ENCODE measurements at regions not wholly inside any gene's neighbourhood (a gene's known extent, or its start where the extent isn't known, plus 50 kb on each side); places are given as distances from the start of the nearest gene placed in this dataset.

DNA sequence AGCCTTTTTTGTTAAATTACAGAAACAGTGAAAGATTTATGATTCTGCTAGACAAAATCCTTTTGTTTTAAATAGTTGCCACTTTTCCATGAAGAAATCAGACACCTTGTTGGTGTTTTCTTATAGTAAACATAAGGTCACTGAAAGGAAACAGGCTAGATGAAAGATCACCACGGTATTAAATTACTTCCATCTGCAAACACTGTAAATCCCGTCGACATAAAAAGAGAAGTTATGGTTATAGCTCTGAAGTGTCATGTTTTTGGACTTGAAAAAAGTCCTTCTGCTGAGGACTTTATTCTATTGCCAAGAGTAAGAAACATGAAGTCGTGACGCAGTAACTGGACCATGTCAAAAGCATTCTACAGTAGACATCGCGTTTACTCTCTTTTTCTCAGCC, 567.6 kb upstream of the SLIT2 start:
- H2BK15ac ChIP-seq (ENCODE audit: low read depth, low read length) = no peak overlapping the region
- no peak overlapping the region for H3K4me2 ChIP-seq (ENCODE audit: insufficient read depth, insufficient read length, low read length)
- Mint-ChIP-seq H3K27me3 (ENCODE audit: low read depth) (no peaks in the 10 kb centered on the region), H3K36me3 (ENCODE audit: insufficient read depth in 1 of 3, low read depth in 3 of 3) (no peaks in the 10 kb centered on the region), H3K27ac (no peak overlapping the region), H3K9me3 (no peaks in the 10 kb centered on the region), H3K4me3 (no peak overlapping the region), H3K4me1 (no peaks in the 10 kb centered on the region)
- H4K20me1 ChIP-seq (ENCODE audit: control insufficient read depth, insufficient read depth, insufficient read length) = no peaks in the 10 kb centered on the region
- H3K9me3 ChIP-seq (ENCODE audit: control insufficient read depth, low read depth, low read length) = no peaks in the 10 kb centered on the region
- no peaks in the 10 kb centered on the region for H3K23me2 ChIP-seq (ENCODE audit: insufficient read length, low read depth, low read length, poor library complexity, severe bottlenecking)
- H3K23ac ChIP-seq (ENCODE audit: insufficient read length, low read depth, low read length) = no peak overlapping the region
- H3T11ph ChIP-seq (ENCODE audit: low read length) = no peak overlapping the region
- no peak overlapping the region for H3K18ac ChIP-seq (ENCODE audit: insufficient read length, low read depth, low read length)
- H3K4me1 ChIP-seq (ENCODE audit: insufficient read depth, low read length) = no peaks in the 10 kb centered on the region
- no peak overlapping the region for H3K56ac ChIP-seq (ENCODE audit: insufficient read length, low read depth, low read length)
- no peak overlapping the region for H2BK12ac ChIP-seq (ENCODE audit: insufficient read length, low read depth, low read length)
- H3K79me1 ChIP-seq (ENCODE audit: insufficient read depth, low read depth, low read length, poor library complexity, severe bottlenecking) = no peaks in the 10 kb centered on the region
- H2BK120ac ChIP-seq (ENCODE audit: low read depth, low read length, poor library complexity, severe bottlenecking) = no peak overlapping the region
- H3K27me3 ChIP-seq (ENCODE audit: insufficient read depth, low read length) = no peaks in the 10 kb centered on the region
- H4K91ac ChIP-seq (ENCODE audit: insufficient read length, low read depth, low read length) = no peak overlapping the region
- H2AFZ ChIP-seq (ENCODE audit: low read length) = no peak overlapping the region
- H3K79me2 ChIP-seq (ENCODE audit: insufficient read depth, low read length) = no peaks in the 10 kb centered on the region
- no peak overlapping the region for H2BK5ac ChIP-seq (ENCODE audit: insufficient read length, low read length)
- H3K9ac ChIP-seq (ENCODE audit: extremely low read depth, insufficient read length, low read length) = no peak overlapping the region
- no peak overlapping the region for H3K14ac ChIP-seq (ENCODE audit: insufficient read depth, low read length)
- H3K27ac ChIP-seq (ENCODE audit: insufficient read length, low read depth, low read length) = no peak overlapping the region
- H4K5ac ChIP-seq (ENCODE audit: insufficient read length, low read depth, low read length) = no peak overlapping the region
- H3K4ac ChIP-seq (ENCODE audit: low read depth, low read length) = no peak overlapping the region
- no peak overlapping the region for H4K8ac ChIP-seq (replicated peaks; ENCODE audit: insufficient read length, low read depth, low read length)
- no peak overlapping the region for H2BK20ac ChIP-seq (ENCODE audit: low read depth, low read length, poor library complexity, severe bottlenecking)
- no peak overlapping the region for H2AK5ac ChIP-seq (ENCODE audit: insufficient read length, low read length)
- TF ChIP-seq, protein P1, sequence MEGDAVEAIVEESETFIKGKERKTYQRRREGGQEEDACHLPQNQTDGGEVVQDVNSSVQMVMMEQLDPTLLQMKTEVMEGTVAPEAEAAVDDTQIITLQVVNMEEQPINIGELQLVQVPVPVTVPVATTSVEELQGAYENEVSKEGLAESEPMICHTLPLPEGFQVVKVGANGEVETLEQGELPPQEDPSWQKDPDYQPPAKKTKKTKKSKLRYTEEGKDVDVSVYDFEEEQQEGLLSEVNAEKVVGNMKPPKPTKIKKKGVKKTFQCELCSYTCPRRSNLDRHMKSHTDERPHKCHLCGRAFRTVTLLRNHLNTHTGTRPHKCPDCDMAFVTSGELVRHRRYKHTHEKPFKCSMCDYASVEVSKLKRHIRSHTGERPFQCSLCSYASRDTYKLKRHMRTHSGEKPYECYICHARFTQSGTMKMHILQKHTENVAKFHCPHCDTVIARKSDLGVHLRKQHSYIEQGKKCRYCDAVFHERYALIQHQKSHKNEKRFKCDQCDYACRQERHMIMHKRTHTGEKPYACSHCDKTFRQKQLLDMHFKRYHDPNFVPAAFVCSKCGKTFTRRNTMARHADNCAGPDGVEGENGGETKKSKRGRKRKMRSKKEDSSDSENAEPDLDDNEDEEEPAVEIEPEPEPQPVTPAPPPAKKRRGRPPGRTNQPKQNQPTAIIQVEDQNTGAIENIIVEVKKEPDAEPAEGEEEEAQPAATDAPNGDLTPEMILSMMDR (conservative IDR thresholded peaks at IDR 0.05) = no peak
- WGBS (ENCODE audit: extremely low coverage, insufficient read length, low lambda C conversion rate) = no CpG with 5 or more reads among the region's 7 CpGs
- DNase-seq = no peak
